ENCODE measurements at regions not wholly inside any gene's neighbourhood (a gene's known extent, or its start where the extent isn't known, plus 50 kb on each side); places are given as distances from the start of the nearest gene placed in this dataset.

GRCh38 chr5:174511714-174512253 lies 212.6 kb upstream of the MSX2 start:
- no peaks in the 10 kb centered on the region for H3K27me3 Mint-ChIP-seq (ENCODE audit: low read depth)
- no peak overlapping the region for H3K4me3 Mint-ChIP-seq
- H3K4me1 Mint-ChIP-seq (ENCODE audit: low read depth) = no peaks in the 10 kb centered on the region
- no peak for ATAC-seq (replicated peaks in 1 of 2)
- DNase-seq = no peak
- no peaks in the 10 kb centered on the region for H3K36me3 Mint-ChIP-seq (ENCODE audit: insufficient read depth in 2 of 2)
- no peaks in the 10 kb centered on the region for H3K9me3 Mint-ChIP-seq
- no peak overlapping the region for H3K27ac Mint-ChIP-seq

DNA sequence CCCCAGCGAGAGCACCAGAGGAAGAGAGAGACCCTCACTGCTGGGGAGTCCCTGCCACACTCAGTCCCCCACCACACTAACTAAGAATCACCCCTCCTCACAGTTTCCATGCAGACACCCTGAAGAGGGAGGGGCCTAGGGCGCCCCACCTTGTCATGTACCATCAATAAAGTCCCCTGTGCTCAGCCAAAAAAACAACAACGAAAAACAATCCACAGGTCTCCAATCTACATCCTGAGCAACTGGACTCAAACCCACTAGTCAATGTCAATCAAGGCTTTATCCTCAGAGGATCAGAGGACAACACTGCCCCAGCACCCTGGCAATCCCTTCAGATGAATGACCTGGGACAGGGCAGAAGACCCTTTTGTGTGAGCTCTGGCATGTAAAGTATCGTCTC lies 210.1 kb upstream of the MSX2 start:
- Mint-ChIP-seq H3K9me3 (no peaks in the 10 kb centered on the region), H3K4me1 (ENCODE audit: low read depth) (no peaks in the 10 kb centered on the region), H3K27me3 (ENCODE audit: low read depth) (no peaks in the 10 kb centered on the region), H3K27ac (no peak overlapping the region), H3K36me3 (ENCODE audit: insufficient read depth in 2 of 2) (no peaks in the 10 kb centered on the region), H3K4me3 (no peak overlapping the region)
- no peak for DNase-seq
- ATAC-seq (replicated peaks in 1 of 2) = no peak

GRCh38 chr5:174514983-174515394 lies 209.4 kb upstream of the MSX2 start:
- Mint-ChIP-seq H3K4me1 (ENCODE audit: low read depth) (no peaks in the 10 kb centered on the region), H3K9me3 (no peaks in the 10 kb centered on the region), H3K27ac (no peak overlapping the region), H3K4me3 (no peak overlapping the region), H3K36me3 (ENCODE audit: insufficient read depth in 2 of 2) (no peaks in the 10 kb centered on the region), H3K27me3 (ENCODE audit: low read depth) (no peaks in the 10 kb centered on the region)
- ATAC-seq (replicated peaks in 1 of 2) = no peak
- DNase-seq = no peak

- no peak overlapping the region for H3K4me3 Mint-ChIP-seq
- no peaks in the 10 kb centered on the region for H3K36me3 Mint-ChIP-seq (ENCODE audit: insufficient read depth in 2 of 2)
- H3K4me1 Mint-ChIP-seq (ENCODE audit: low read depth) = no peaks in the 10 kb centered on the region
- H3K27ac Mint-ChIP-seq = no peak overlapping the region
- no peak for DNase-seq
- H3K27me3 Mint-ChIP-seq (ENCODE audit: low read depth) = no peaks in the 10 kb centered on the region
- no peaks in the 10 kb centered on the region for H3K9me3 Mint-ChIP-seq
- ATAC-seq (replicated peaks in 1 of 2) = no peak
These were observed 207.6 kb upstream of the MSX2 start for GRCh38 chr5:174516741-174517140.

DNA sequence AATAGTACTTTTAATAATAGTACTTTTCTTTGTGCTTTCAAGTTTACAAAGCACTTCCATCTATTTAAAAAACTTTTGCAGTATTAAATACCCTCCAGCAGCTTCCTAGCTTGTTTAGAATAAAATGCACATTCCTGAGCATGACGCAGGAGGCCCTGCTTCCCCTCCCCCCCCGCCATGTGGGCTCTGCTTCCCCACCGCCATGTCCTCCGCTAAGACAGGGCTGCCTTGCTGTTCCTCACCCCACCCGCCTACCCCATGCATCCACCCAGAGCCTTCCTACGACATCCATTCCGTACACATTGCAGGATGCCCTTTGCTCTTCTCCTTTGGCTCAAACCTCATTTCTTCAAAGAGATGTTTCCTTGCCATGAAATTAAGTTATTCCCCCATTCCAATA lies 205.9 kb upstream of the MSX2 start:
- ATAC-seq (replicated peaks in 1 of 2) (no peak), DNase-seq (no peak)
- Mint-ChIP-seq H3K27ac (no peak overlapping the region), H3K4me1 (ENCODE audit: low read depth) (no peaks in the 10 kb centered on the region), H3K4me3 (no peak overlapping the region), H3K9me3 (peaks cover 0 to 3% of the 10 kb centered on the region in 2 donors), H3K27me3 (ENCODE audit: low read depth) (no peaks in the 10 kb centered on the region), H3K36me3 (ENCODE audit: insufficient read depth in 2 of 2) (no peaks in the 10 kb centered on the region)

DNA sequence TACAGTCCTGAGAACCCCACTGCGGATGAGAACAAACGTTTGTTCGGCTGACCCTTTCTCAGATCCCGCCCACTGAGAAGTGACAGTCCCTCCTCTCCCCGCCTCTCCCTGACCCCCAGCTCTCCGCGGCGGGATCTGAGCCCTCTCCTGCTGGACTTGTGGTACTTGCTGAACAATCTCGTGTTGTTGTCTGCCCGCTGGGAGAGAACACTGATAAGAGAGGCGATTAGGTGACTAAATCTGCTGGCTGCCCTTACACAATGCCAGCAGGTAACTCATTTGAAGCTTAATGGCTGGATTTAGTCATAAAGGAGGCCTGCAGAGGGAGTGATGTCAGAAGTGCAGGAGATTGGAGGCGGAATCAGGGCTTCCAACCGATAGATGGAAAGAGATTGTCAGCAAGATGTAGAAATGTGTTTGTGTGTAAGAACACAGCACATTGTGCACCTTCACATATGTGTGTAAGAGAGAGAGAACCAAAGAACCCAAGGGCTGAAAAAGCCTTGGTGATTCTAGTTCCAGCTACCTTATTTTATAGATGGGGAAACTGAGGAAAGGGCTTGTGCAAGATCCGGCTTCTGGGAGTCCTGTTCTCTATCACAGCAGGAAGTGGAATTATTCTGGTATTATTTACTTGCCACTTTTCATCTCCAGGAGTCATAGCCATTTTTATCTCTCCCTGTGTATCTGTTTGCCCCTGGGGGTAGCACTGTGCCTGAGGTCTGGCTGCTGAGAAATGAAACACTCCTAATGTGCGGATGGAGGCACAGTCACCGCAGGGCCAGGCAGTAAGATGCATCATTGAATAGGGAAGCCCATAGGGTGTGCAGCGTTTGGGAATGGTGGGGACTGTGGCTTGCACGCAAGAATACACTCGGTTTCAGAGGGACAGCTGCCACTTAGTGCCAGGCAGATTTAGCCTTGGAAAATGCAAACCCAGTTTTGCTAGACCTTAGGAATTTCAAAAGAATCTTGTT lies 203.7 kb upstream of the MSX2 start:
- Mint-ChIP-seq H3K9me3 (peaks cover 0 to 3% of the 10 kb centered on the region in 2 donors), H3K27me3 (ENCODE audit: low read depth) (peaks cover 6% of the 10 kb centered on the region), H3K36me3 (ENCODE audit: insufficient read depth in 2 of 2) (no peaks in the 10 kb centered on the region), H3K4me1 (ENCODE audit: low read depth) (no peaks in the 10 kb centered on the region), H3K4me3 (no peak overlapping the region), H3K27ac (no peak overlapping the region)
- no peak for DNase-seq
- ATAC-seq (replicated peaks in 1 of 2) = no peak

GRCh38 chr5:174521449-174521848 lies 202.9 kb upstream of the MSX2 start:
- H3K36me3 Mint-ChIP-seq (ENCODE audit: insufficient read depth in 2 of 2) = no peaks in the 10 kb centered on the region
- peaks cover 0 to 3% of the 10 kb centered on the region in 2 donors for H3K9me3 Mint-ChIP-seq
- H3K27me3 Mint-ChIP-seq (ENCODE audit: low read depth) = peaks cover 6% of the 10 kb centered on the region

DNA sequence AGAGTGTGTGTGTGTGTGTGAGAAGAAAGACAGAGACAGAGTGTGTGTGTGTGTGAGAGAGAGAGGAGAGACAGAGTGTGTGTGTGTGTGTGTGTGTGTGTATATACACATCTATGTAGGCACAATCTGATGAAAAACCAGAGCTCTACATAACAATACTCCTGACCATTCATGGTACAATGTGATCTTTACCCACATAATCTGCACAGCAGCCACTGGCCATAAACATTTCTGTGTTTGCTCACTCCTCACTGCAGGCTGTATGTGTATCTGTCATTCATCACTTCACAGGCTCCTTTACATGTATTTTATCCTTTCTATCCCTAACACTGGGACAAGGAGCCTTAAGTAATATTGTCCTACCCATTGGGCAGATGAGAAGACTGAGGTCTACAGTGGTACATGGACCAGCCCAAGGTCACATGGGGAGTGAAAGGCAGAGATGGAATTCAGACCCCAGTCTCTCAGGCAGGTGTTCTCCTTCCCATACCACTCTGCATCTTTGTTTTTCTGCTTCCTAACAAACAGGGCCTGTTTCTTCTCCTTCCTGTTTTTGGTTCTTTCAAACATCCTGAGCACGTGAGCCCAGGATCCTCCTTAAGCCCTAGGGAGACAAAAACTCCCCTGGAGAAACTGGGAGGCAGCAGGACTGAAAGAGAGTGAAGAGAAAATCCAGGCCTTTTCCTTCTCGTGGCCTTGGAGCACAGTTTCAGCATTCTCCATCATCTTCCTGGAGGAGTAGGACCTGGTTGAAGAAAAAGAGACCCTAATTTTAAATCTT lies 201.7 kb upstream of the MSX2 start:
- ATAC-seq (replicated peaks in 1 of 2) = no peak
- no peak for DNase-seq
- Mint-ChIP-seq H3K27me3 (ENCODE audit: low read depth) (peaks cover 6% of the 10 kb centered on the region), H3K27ac (no peak overlapping the region), H3K4me3 (no peak overlapping the region), H3K9me3 (peaks cover 0 to 3% of the 10 kb centered on the region in 2 donors), H3K4me1 (ENCODE audit: low read depth) (no peaks in the 10 kb centered on the region), H3K36me3 (ENCODE audit: insufficient read depth in 2 of 2) (no peaks in the 10 kb centered on the region)

More at GRCh38 chr5:174521449-174521848, 202.9 kb upstream of the MSX2 start:
- ATAC-seq (replicated peaks in 1 of 2) (no peak), DNase-seq (no peak)
- Mint-ChIP-seq H3K27ac (no peak overlapping the region), H3K4me3 (no peak overlapping the region), H3K4me1 (ENCODE audit: low read depth) (no peaks in the 10 kb centered on the region)

GRCh38 chr5:174523311-174524071 lies 200.9 kb upstream of the MSX2 start:
- H3K4me3 Mint-ChIP-seq = no peak overlapping the region
- ATAC-seq (replicated peaks in 1 of 2) = no peak
- no peak for DNase-seq
- H3K4me1 Mint-ChIP-seq (ENCODE audit: low read depth) = no peaks in the 10 kb centered on the region
- peaks cover 0 to 3% of the 10 kb centered on the region in 2 donors for H3K9me3 Mint-ChIP-seq
- H3K27ac Mint-ChIP-seq = no peak overlapping the region
- H3K36me3 Mint-ChIP-seq (ENCODE audit: insufficient read depth in 2 of 2) = no peaks in the 10 kb centered on the region
- peaks cover 6% of the 10 kb centered on the region for H3K27me3 Mint-ChIP-seq (ENCODE audit: low read depth)

DNA sequence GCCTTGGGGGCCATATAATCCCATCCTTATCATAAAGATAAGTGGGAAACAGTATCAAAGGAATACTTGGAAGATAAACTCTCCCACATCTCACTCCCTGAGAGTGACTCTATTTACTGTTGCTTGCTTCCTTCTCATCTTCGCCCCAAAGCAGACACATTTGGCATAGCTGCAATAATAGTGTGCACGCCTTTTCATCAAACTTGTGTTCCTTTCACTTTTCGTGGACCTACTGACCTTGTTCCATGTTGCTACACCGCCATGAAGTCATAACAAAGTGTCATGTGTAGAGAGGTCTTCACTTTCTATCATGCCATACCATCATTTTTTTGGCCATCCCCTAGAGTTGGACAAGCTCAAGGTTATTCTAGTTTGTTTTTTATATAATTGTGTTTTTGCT lies 200.0 kb upstream of the MSX2 start:
- Mint-ChIP-seq H3K9me3 (peaks cover 0 to 3% of the 10 kb centered on the region in 2 donors), H3K27me3 (ENCODE audit: low read depth) (peaks cover 6% of the 10 kb centered on the region), H3K27ac (no peak overlapping the region), H3K4me3 (no peak overlapping the region), H3K36me3 (ENCODE audit: insufficient read depth in 2 of 2) (no peaks in the 10 kb centered on the region), H3K4me1 (ENCODE audit: low read depth) (no peaks in the 10 kb centered on the region)
- no peak for DNase-seq
- no peak for ATAC-seq (replicated peaks in 1 of 2)

- Mint-ChIP-seq H3K4me3 (no peak overlapping the region), H3K27me3 (ENCODE audit: low read depth) (peaks cover 6% of the 10 kb centered on the region), H3K36me3 (ENCODE audit: insufficient read depth in 2 of 2) (no peaks in the 10 kb centered on the region), H3K4me1 (ENCODE audit: low read depth) (no peaks in the 10 kb centered on the region), H3K27ac (no peak overlapping the region), H3K9me3 (peaks cover 0 to 3% of the 10 kb centered on the region in 2 donors)
- DNase-seq = no peak
- ATAC-seq (replicated peaks in 1 of 2) = no peak
These were observed 198.2 kb upstream of the MSX2 start for GRCh38 chr5:174526177-174526576.

DNA sequence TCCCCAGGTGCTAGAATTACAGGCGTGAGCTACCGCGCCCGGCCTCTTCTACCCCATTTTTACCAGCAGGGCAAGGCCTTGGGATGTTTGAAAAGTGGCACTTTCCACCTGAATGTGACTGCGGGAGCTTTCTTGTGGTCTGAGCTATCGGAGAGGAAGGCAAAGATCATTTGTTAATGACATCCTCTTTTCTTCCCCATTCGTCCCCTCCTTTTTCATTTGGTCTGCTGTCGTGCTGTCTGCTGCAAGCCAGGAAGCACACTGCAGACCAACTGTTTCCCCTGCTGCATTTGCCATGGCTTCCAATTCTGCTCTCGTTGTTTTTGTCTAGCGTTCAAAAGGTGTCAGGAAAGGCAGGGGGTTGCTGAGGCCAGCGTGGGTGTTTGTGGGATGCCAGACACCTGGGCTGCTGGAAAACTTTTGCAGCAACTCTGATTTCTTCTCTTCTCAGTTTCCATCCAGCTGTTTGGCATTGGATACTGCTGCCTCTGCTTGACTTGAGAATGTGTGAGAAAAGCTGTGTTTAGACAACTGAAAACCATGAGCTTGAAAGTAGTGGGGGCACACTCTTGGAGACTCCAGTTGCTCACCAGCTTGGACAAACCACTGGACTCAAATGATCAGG lies 196.4 kb upstream of the MSX2 start:
- Mint-ChIP-seq H3K27me3 (ENCODE audit: low read depth) (peaks cover 6% of the 10 kb centered on the region), H3K4me3 (no peak overlapping the region), H3K27ac (no peak overlapping the region), H3K4me1 (ENCODE audit: low read depth) (no peaks in the 10 kb centered on the region), H3K9me3 (no peaks in the 10 kb centered on the region), H3K36me3 (ENCODE audit: insufficient read depth in 2 of 2) (no peaks in the 10 kb centered on the region)
- DNase-seq (no peak), ATAC-seq (replicated peaks in 1 of 2) (no peak)

Measured in activated T-cell treated with anti-CD3 and anti-CD28 coated beads, Interleukin-2, amount 50 U/mL, for 72 hours (primary cell).